ENCODE measurements at regions not wholly inside any gene's neighbourhood (a gene's known extent, or its start where the extent isn't known, plus 50 kb on each side); places are given as distances from the start of the nearest gene placed in this dataset.

- TF ChIP-seq CTCF (IDR thresholded peaks at IDR 0.05) (no peak), ZFX (IDR thresholded peaks at IDR 0.05; ENCODE audit: borderline replicate concordance) (no peak)
These were observed 194.6 kb upstream of the SYT4 start for GRCh38 chr18:43471873-43472272.
